HUES6 (cell line): ENCODE measurements at regions not wholly inside any gene's neighbourhood (a gene's known extent, or its start where the extent isn't known, plus 50 kb on each side); places are given as distances from the start of the nearest gene placed in this dataset.

Experiments used
- H3K27ac ChIP-seq: 2 replicates; pipeline ENCODE4 v1.7.0; 2013; ENCODE audit warnings: low read depth, mild to moderate bottlenecking, low read length, inconsistent platforms
- H3K27me3 ChIP-seq: 2 replicates; pipeline ENCODE4 v1.6.1; 2013; ENCODE audit warnings: low read length; ENCODE audit not compliant: control insufficient read depth, insufficient read depth
- H3K36me3 ChIP-seq: 2 replicates; pipeline ENCODE4 v1.6.1; 2013; ENCODE audit warnings: low read length; ENCODE audit not compliant: control insufficient read depth, insufficient read depth
- H3K4me1 ChIP-seq: 2 replicates; pipeline ENCODE4 v1.6.1; 2013; ENCODE audit warnings: low read length; ENCODE audit not compliant: control insufficient read depth, insufficient read depth
- H3K4me3 ChIP-seq: 2 replicates; pipeline ENCODE4 v1.5.1; 2013; ENCODE audit warnings: low read depth, low read length
- H3K9ac ChIP-seq: one replicate; pipeline ENCODE4 v1.6.1; 2013; ENCODE audit warnings: mild to moderate bottlenecking, low read length
- H3K9me3 ChIP-seq: 2 replicates; pipeline ENCODE4 v1.6.1; 2013; ENCODE audit warnings: low read depth, low read length; ENCODE audit not compliant: control insufficient read depth, insufficient read depth

- Histone ChIP-seq H3K4me1 (no peaks in the 10 kb centered on the region), H3K27ac (no peak overlapping the region), H3K27me3 (no peaks in the 10 kb centered on the region), H3K36me3 (no peaks in the 10 kb centered on the region), H3K9me3 (no peaks in the 10 kb centered on the region), H3K9ac (no peak overlapping the region), H3K4me3 (no peak overlapping the region)
Observed at GRCh38 chr21:21722731-21723130, 724.5 kb downstream of the NCAM2 start.

GRCh38 chr21:21730512-21730911 lies 732.3 kb downstream of the NCAM2 start:
- no peak overlapping the region for H3K9ac ChIP-seq
- H3K9me3 ChIP-seq, result no peaks in the 10 kb centered on the region
- H3K4me3 ChIP-seq, result no peak overlapping the region
- H3K27me3 ChIP-seq, result no peaks in the 10 kb centered on the region
- H3K27ac ChIP-seq, result no peak overlapping the region
- no peaks in the 10 kb centered on the region for H3K4me1 ChIP-seq
- no peaks in the 10 kb centered on the region for H3K36me3 ChIP-seq

GRCh38 chr21:21731626-21732025 lies 733.4 kb downstream of the NCAM2 start:
- H3K27ac ChIP-seq, result no peak overlapping the region
- no peaks in the 10 kb centered on the region for H3K4me1 ChIP-seq
- no peak overlapping the region for H3K4me3 ChIP-seq
- H3K9ac ChIP-seq, result no peak overlapping the region
- no peaks in the 10 kb centered on the region for H3K36me3 ChIP-seq
- no peaks in the 10 kb centered on the region for H3K9me3 ChIP-seq
- H3K27me3 ChIP-seq, result no peaks in the 10 kb centered on the region

- H3K4me1 ChIP-seq, result no peaks in the 10 kb centered on the region
- H3K36me3 ChIP-seq, result no peaks in the 10 kb centered on the region
- no peak overlapping the region for H3K9ac ChIP-seq
- H3K4me3 ChIP-seq, result no peak overlapping the region
- no peaks in the 10 kb centered on the region for H3K27me3 ChIP-seq
- no peak overlapping the region for H3K27ac ChIP-seq
- H3K9me3 ChIP-seq, result no peaks in the 10 kb centered on the region
Observed at GRCh38 chr21:21734088-21734487, 735.9 kb downstream of the NCAM2 start.

- Histone ChIP-seq H3K27ac (no peak overlapping the region), H3K9ac (no peak overlapping the region), H3K4me3 (no peak overlapping the region), H3K36me3 (no peaks in the 10 kb centered on the region), H3K4me1 (no peaks in the 10 kb centered on the region), H3K9me3 (no peaks in the 10 kb centered on the region), H3K27me3 (no peaks in the 10 kb centered on the region)
Observed at GRCh38 chr21:21737186-21737585, 739.0 kb downstream of the NCAM2 start.

GRCh38 chr21:21740207-21740606 lies 742.0 kb downstream of the NCAM2 start:
- Histone ChIP-seq H3K9ac (no peak overlapping the region), H3K27ac (no peak overlapping the region), H3K27me3 (no peaks in the 10 kb centered on the region), H3K4me3 (no peak overlapping the region), H3K36me3 (no peaks in the 10 kb centered on the region), H3K4me1 (no peaks in the 10 kb centered on the region), H3K9me3 (no peaks in the 10 kb centered on the region)

GRCh38 chr21:21750124-21750825 lies 752.1 kb downstream of the NCAM2 start:
- Histone ChIP-seq H3K4me3 (no peak overlapping the region), H3K36me3 (no peaks in the 10 kb centered on the region), H3K27me3 (no peaks in the 10 kb centered on the region)

GRCh38 chr21:21751286-21751685 lies 753.1 kb downstream of the NCAM2 start:
- Histone ChIP-seq H3K9me3 (no peaks in the 10 kb centered on the region), H3K27ac (no peak overlapping the region), H3K27me3 (no peaks in the 10 kb centered on the region), H3K4me1 (no peaks in the 10 kb centered on the region), H3K9ac (no peak overlapping the region), H3K4me3 (no peak overlapping the region), H3K36me3 (no peaks in the 10 kb centered on the region)

More at GRCh38 chr21:21750124-21750825, 752.1 kb downstream of the NCAM2 start:
- Histone ChIP-seq H3K9ac (no peak overlapping the region), H3K27ac (no peak overlapping the region), H3K4me1 (no peaks in the 10 kb centered on the region), H3K9me3 (no peaks in the 10 kb centered on the region)

- Histone ChIP-seq H3K9ac (no peak overlapping the region), H3K36me3 (no peaks in the 10 kb centered on the region), H3K4me1 (no peaks in the 10 kb centered on the region), H3K27ac (no peak overlapping the region), H3K27me3 (no peaks in the 10 kb centered on the region), H3K4me3 (no peak overlapping the region), H3K9me3 (no peaks in the 10 kb centered on the region)
Observed at GRCh38 chr21:21762855-21763254, 764.6 kb downstream of the NCAM2 start.

GRCh38 chr21:21764281-21764680 lies 766.1 kb downstream of the NCAM2 start:
- Histone ChIP-seq H3K9me3 (no peaks in the 10 kb centered on the region), H3K27me3 (no peaks in the 10 kb centered on the region; the same call in 1 of the 2 replicates), H3K4me1 (no peaks in the 10 kb centered on the region), H3K36me3 (no peaks in the 10 kb centered on the region), H3K9ac (no peak overlapping the region), H3K4me3 (no peak overlapping the region), H3K27ac (no peak overlapping the region)

GRCh38 chr21:21767276-21767675 lies 769.1 kb downstream of the NCAM2 start:
- Histone ChIP-seq H3K36me3 (no peaks in the 10 kb centered on the region), H3K27me3 (no peaks in the 10 kb centered on the region; the same call in 1 of the 2 replicates), H3K27ac (no peak overlapping the region), H3K9ac (no peak overlapping the region), H3K4me1 (no peaks in the 10 kb centered on the region), H3K9me3 (no peaks in the 10 kb centered on the region), H3K4me3 (no peak overlapping the region)
